Caco-2 (cell line): ENCODE measurements at regions not wholly inside any gene's neighbourhood (a gene's known extent, or its start where the extent isn't known, plus 50 kb on each side); places are given as distances from the start of the nearest gene placed in this dataset.
"Not testable (repeated sequence)": the region's sequence is repeated elsewhere in the genome, so short reads cannot be mapped to it uniquely, and the experiment has no call there.

ENCODE experiments used
- BruUV-seq: library from RNA; stranded (reverse); fragments of 400-500 nt; replicated peaks from 2 replicates; lab custom pipeline; 2021; lab: Mats Ljungman, UMichigan
- CTCF ChIA-PET: fragments of 300-600 bp; sonication (Branson Sonifier 250); formaldehyde crosslinking; loops from one replicate; lab custom pipeline; 2022; ENCODE audit warnings: antibody characterized with exemption; lab: Charles Lee
- POLR2A ChIA-PET: fragments of 300-600 bp; sonication (Branson Sonifier 250); formaldehyde crosslinking; loops from one replicate; lab custom pipeline; 2022; ENCODE audit warnings: antibody characterized with exemption; lab: Charles Lee
- DNase-seq, 2 experiments: peaks; one replicate each; pipeline versions ENCODE4 v3.0.0 to v3.0.0-alpha.2; 2020 to 2022
- H3K27me3 ChIP-seq: replicated peaks from 2 replicates; pipeline ENCODE4 v1.6.0; 2011; ENCODE audit warnings: low read length; ENCODE audit not compliant: control insufficient read depth, insufficient read depth
- H3K36me3 ChIP-seq: 2 replicates; pipeline ENCODE4 v1.5.1; 2011; ENCODE audit warnings: low read length; ENCODE audit not compliant: control insufficient read depth, insufficient read depth
- H3K4me1 ChIP-seq: fragments of 250-450 bp; sonication (Bioruptor Pico); 2 replicates; pipeline ENCODE4 v1.5.1; 2020; ENCODE audit warnings: mild to moderate bottlenecking
- H3K4me3 ChIP-seq: 2 replicates; pipeline ENCODE4 v1.5.1; 2011; ENCODE audit warnings: low read depth, mild to moderate bottlenecking, control low read depth, low read length
- H3K9me3 ChIP-seq: fragments of 250-450 bp; sonication (Bioruptor Pico); 2 replicates; pipeline ENCODE4 v1.5.1; 2020; ENCODE audit warnings: mild to moderate bottlenecking, moderate library complexity
- H3K27ac Mint-ChIP-seq: one replicate; pipeline ENCODE4 v1.8.0; 2022; ENCODE audit warnings: mixed read lengths; ENCODE audit not compliant: unreplicated experiment
- H3K27me3 Mint-ChIP-seq: one replicate; pipeline ENCODE4 v1.8.0; 2022; ENCODE audit warnings: mixed read lengths; ENCODE audit not compliant: insufficient read depth, unreplicated experiment
- H3K36me3 Mint-ChIP-seq: one replicate; pipeline ENCODE4 v1.8.0; 2022; ENCODE audit warnings: mild to moderate bottlenecking, mixed read lengths; ENCODE audit not compliant: insufficient read depth, unreplicated experiment
- H3K4me1 Mint-ChIP-seq: one replicate; pipeline ENCODE4 v1.8.0; 2022; ENCODE audit warnings: low read depth, mixed read lengths; ENCODE audit not compliant: unreplicated experiment
- H3K4me3 Mint-ChIP-seq: one replicate; pipeline ENCODE4 v1.8.0; 2022; ENCODE audit warnings: mild to moderate bottlenecking, moderate library complexity, mixed read lengths; ENCODE audit not compliant: unreplicated experiment
- H3K9me3 Mint-ChIP-seq: one replicate; pipeline ENCODE4 v1.8.0; 2022; ENCODE audit warnings: mixed read lengths; ENCODE audit not compliant: unreplicated experiment
- CTCF ChIP-seq, 2 experiments: fragments of 200-600 bp in 1 of 2; IDR thresholded peaks; 1 replicate in 1 of 2; 2 replicates in 1 of 2; pipeline versions ENCODE4 v1.5.1 to v1.8.0; 2011 to 2022; ENCODE audit warnings: antibody characterized with exemption in 1 of 2, control low read depth in 1 of 2, inconsistent platforms in 1 of 2, low read depth in 1 of 2, low read length in 1 of 2, mild to moderate bottlenecking in 1 of 2, moderate library complexity in 1 of 2; ENCODE audit not compliant: insufficient read depth in 1 of 2, severe bottlenecking in 1 of 2, unreplicated experiment in 1 of 2
- intact Hi-C: fragments of 100-400 bp; cut with micrococcal nuclease; formaldehyde crosslinking; loops from one replicate; pipeline ENCODE4 v1.10.0; 2022; ENCODE audit not compliant: unreplicated experiment

DNA sequence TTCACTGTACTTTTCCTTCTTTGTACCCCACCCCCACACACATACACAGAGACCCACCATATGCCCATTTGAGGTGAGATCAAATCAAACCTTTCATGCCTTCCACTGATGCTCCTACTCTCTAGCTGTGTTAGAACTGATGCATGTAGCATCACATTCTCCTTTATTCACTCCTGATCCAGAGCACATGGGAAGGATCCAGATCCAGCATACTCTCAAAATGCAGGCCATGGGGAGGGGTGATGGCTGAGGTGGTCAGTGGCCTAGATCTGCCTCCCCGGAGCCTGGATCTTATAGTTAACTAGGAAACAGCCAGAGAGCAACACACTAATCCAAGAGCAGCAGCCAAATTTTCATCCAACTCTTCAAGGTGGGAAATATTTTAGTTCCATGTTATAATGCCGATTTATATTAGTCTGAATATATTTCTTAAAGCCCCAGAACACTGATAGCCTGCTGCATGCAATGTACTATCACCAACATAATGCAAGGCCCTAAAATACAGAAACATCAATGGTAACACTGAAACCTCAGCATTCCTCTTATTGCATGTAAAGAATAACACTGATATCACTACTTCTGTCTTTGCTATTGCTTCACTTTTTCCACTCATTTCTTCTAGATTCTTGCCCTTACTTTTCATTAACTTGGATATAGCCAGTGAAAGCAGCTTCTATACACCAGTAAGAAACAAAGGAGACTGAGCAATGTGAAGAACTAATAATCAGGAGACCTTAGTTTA lies 126.8 kb upstream of the BEND6 start:
- Histone ChIP-seq H3K9me3 (no peaks in the 10 kb centered on the region), H3K4me3 (no peak overlapping the region), H3K4me1 (no peaks in the 10 kb centered on the region), H3K27me3 (no peaks in the 10 kb centered on the region), H3K36me3 (no peaks in the 10 kb centered on the region)
- intact Hi-C loops = no loop called here
- CTCF ChIA-PET = no interaction called here
- Mint-ChIP-seq H3K9me3 (no peaks in the 10 kb centered on the region), H3K27ac (no peak overlapping the region), H3K4me3 (no peak overlapping the region), H3K36me3 (no peaks in the 10 kb centered on the region), H3K4me1 (no peaks in the 10 kb centered on the region), H3K27me3 (no peaks in the 10 kb centered on the region)
- POLR2A ChIA-PET = no interaction called here
- no peak for TF ChIP-seq CTCF (IDR thresholded peaks at IDR 0.05; ENCODE audit: insufficient read depth in 1 of 2, low read depth in 1 of 2, low read length in 1 of 2, severe bottlenecking in 1 of 2, unreplicated experiment in 1 of 2)
- no peak for DNase-seq
- no TSS peak for BruUV-seq

DNA sequence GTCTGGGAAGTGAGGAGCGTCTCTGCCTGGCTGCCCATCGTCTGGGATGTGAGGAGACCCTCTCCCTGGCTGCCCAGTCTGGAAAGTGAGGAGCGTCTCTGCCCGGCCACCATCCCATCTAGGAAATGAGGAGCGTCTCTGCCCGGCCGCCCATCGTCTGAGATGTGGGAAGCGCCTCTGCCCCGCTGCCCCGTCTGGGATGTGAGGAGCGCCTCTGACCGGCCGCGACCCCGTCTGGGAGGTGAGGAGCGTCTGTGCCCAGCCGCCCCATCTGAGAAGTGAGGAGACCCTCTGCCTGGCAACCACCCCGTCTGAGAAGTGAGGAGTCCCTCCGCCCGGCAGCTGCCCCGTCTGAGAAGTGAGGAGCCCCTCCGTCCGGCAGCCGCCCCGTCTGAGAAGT lies 130.5 kb upstream of the BEND6 start:
- H3K36me3 Mint-ChIP-seq, DNase-seq, CTCF ChIA-PET, BruUV-seq, H3K36me3 ChIP-seq, H3K27ac Mint-ChIP-seq, H3K9me3 ChIP-seq, intact Hi-C loops, H3K27me3 ChIP-seq, H3K9me3 Mint-ChIP-seq, POLR2A ChIA-PET, H3K27me3 Mint-ChIP-seq, H3K4me1 Mint-ChIP-seq, H3K4me3 ChIP-seq, H3K4me3 Mint-ChIP-seq, H3K4me1 ChIP-seq: not testable (repeated sequence)

DNA sequence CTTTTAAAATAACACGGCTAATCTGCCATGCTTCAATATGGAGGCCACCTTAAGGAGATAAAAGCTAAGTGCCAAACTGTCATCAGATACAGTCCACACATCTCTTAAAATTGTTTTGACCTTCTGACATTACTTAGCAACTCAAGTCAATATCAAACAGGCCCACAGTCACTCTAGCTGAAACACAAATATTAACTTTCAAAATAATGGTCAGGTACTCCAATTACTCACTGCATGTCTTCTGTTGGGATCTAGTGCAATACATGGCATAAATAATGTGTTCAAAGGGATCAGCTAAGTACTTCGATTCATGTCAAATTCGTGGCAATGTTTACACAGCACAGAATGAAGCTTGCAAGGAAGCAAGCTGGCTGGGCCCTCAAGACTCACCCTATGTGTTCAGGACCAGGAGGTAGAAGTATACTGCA lies 133.9 kb upstream of the BEND6 start:
- peak in 1 of 2 experiments; percentile 12 for DNase-seq
- Histone ChIP-seq H3K27me3 (no peaks in the 10 kb centered on the region), H3K9me3 (no peaks in the 10 kb centered on the region), H3K36me3 (no peaks in the 10 kb centered on the region), H3K4me3 (no peak overlapping the region), H3K4me1 (peaks cover 12% of the 10 kb centered on the region; the same call in 1 of the 2 replicates)
- Mint-ChIP-seq H3K27me3 (no peaks in the 10 kb centered on the region), H3K4me3 (no peak overlapping the region), H3K27ac (no peak overlapping the region), H3K9me3 (no peaks in the 10 kb centered on the region), H3K36me3 (no peaks in the 10 kb centered on the region), H3K4me1 (peaks cover 3% of the 10 kb centered on the region)
- no peak for TF ChIP-seq CTCF (IDR thresholded peaks at IDR 0.05; ENCODE audit: insufficient read depth in 1 of 2, low read depth in 1 of 2, low read length in 1 of 2, severe bottlenecking in 1 of 2, unreplicated experiment in 1 of 2)
- intact Hi-C loops = no loop called here
- ChIA-PET POLR2A (no interaction called here), CTCF (interaction anchor here (1.3 kb wide), 1 partner anchor 31 kb away, joined by 5 read pairs; no protein-coding TSS in a partner anchor)
- BruUV-seq = no TSS peak
